ENCODE measurements at regions not wholly inside any gene's neighbourhood (a gene's known extent, or its start where the extent isn't known, plus 50 kb on each side); places are given as distances from the start of the nearest gene placed in this dataset.
"Not testable (repeated sequence)": the region's sequence is repeated elsewhere in the genome, so short reads cannot be mapped to it uniquely, and the experiment has no call there.

DNA sequence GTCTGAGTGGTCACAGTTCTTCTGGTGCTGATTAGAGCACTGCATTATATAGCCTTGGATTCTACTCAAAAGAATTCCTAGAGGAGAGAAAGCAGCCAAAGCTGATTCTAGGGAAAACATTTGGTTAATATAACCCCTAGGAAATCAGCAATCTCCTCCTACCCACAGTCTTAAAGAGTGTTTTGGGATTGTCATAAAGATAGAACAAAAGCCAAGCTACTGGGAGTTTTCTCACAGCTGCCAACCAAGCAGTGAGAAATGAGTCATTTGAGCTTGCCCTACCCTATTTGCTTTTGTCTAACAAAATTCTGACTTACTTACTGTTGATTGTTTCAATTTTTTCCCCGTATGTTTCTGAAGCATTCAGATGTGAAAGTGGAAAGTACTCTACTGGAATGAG is 469.3 kb downstream of the PLCL1 start:
- H3K9me3 ChIP-seq (ENCODE audit: low read depth, low read length, poor library complexity, severe bottlenecking), result no peaks in the 10 kb centered on the region
- ChIA-PET CTCF (no interaction called here), POLR2A (ENCODE audit: low non-redundant PET) (no interaction called here)
- H3K27me3 ChIP-seq (replicated peaks; ENCODE audit: insufficient read depth, low read depth, low read length, poor library complexity), result no peaks in the 10 kb centered on the region
- no peak overlapping the region for H3K27ac ChIP-seq (ENCODE audit: low read depth, low read length, poor library complexity, severe bottlenecking)
- no peak overlapping the region for H3K4me3 ChIP-seq (ENCODE audit: low read depth, low read length, poor library complexity, severe bottlenecking)
- no peaks in the 10 kb centered on the region for H3K36me3 ChIP-seq (ENCODE audit: insufficient read depth, low read length, poor library complexity, severe bottlenecking)
- DNase-seq (ENCODE audit: low spot score), result peak; percentile 9
- intact Hi-C loops (cut with micrococcal nuclease; ENCODE audit: unreplicated experiment), result no loop called here
- BruUV-seq (replicated peaks), result no TSS peak
- no peak for TF ChIP-seq EZH2 (IDR thresholded peaks at IDR 0.05; ENCODE audit: borderline replicate concordance, low read depth, low read length, poor library complexity, severe bottlenecking)
- TF ChIP-seq, protein P1, sequence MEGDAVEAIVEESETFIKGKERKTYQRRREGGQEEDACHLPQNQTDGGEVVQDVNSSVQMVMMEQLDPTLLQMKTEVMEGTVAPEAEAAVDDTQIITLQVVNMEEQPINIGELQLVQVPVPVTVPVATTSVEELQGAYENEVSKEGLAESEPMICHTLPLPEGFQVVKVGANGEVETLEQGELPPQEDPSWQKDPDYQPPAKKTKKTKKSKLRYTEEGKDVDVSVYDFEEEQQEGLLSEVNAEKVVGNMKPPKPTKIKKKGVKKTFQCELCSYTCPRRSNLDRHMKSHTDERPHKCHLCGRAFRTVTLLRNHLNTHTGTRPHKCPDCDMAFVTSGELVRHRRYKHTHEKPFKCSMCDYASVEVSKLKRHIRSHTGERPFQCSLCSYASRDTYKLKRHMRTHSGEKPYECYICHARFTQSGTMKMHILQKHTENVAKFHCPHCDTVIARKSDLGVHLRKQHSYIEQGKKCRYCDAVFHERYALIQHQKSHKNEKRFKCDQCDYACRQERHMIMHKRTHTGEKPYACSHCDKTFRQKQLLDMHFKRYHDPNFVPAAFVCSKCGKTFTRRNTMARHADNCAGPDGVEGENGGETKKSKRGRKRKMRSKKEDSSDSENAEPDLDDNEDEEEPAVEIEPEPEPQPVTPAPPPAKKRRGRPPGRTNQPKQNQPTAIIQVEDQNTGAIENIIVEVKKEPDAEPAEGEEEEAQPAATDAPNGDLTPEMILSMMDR (conservative IDR thresholded peaks at IDR 0.05; ENCODE audit: low read depth, low read length), result no peak
- no peaks in the 10 kb centered on the region for H3K4me1 ChIP-seq (ENCODE audit: insufficient read depth, low read length, poor library complexity, severe bottlenecking)

GRCh38 chr2:198270157-198270556 is 465.8 kb downstream of the PLCL1 start:
- H3K4me3 ChIP-seq (ENCODE audit: low read depth, low read length, poor library complexity, severe bottlenecking); BruUV-seq (replicated peaks); CTCF ChIA-PET; H3K27ac ChIP-seq (ENCODE audit: low read depth, low read length, poor library complexity, severe bottlenecking); H3K36me3 ChIP-seq (ENCODE audit: insufficient read depth, low read length, poor library complexity, severe bottlenecking); DNase-seq (ENCODE audit: low spot score); H3K4me1 ChIP-seq (ENCODE audit: insufficient read depth, low read length, poor library complexity, severe bottlenecking); POLR2A ChIA-PET (ENCODE audit: low non-redundant PET); H3K9me3 ChIP-seq (ENCODE audit: low read depth, low read length, poor library complexity, severe bottlenecking); intact Hi-C loops (cut with micrococcal nuclease; ENCODE audit: unreplicated experiment); H3K27me3 ChIP-seq (replicated peaks; ENCODE audit: insufficient read depth, low read depth, low read length, poor library complexity): not testable (repeated sequence)

GRCh38 chr2:198268519-198268918 is 464.1 kb downstream of the PLCL1 start:
- H3K36me3 ChIP-seq (ENCODE audit: insufficient read depth, low read length, poor library complexity, severe bottlenecking), result no peaks in the 10 kb centered on the region
- H3K27me3 ChIP-seq (replicated peaks; ENCODE audit: insufficient read depth, low read depth, low read length, poor library complexity), result no peaks in the 10 kb centered on the region
- no peak overlapping the region for H3K27ac ChIP-seq (ENCODE audit: low read depth, low read length, poor library complexity, severe bottlenecking)
- no peak overlapping the region for H3K4me3 ChIP-seq (ENCODE audit: low read depth, low read length, poor library complexity, severe bottlenecking)
- H3K4me1 ChIP-seq (ENCODE audit: insufficient read depth, low read length, poor library complexity, severe bottlenecking), result no peaks in the 10 kb centered on the region
- intact Hi-C loops (cut with micrococcal nuclease; ENCODE audit: unreplicated experiment), result no loop called here
- no peaks in the 10 kb centered on the region for H3K9me3 ChIP-seq (ENCODE audit: low read depth, low read length, poor library complexity, severe bottlenecking)
- TF ChIP-seq, protein P1 (conservative IDR thresholded peaks at IDR 0.05; ENCODE audit: low read depth, low read length), result no peak
- TF ChIP-seq EZH2 (IDR thresholded peaks at IDR 0.05; ENCODE audit: borderline replicate concordance, low read depth, low read length, poor library complexity, severe bottlenecking), result no peak
- DNase-seq (ENCODE audit: low spot score), result no peak
- CTCF ChIA-PET, result no interaction called here
- BruUV-seq (replicated peaks), result no TSS peak
- POLR2A ChIA-PET (ENCODE audit: low non-redundant PET), result no interaction called here

DNA sequence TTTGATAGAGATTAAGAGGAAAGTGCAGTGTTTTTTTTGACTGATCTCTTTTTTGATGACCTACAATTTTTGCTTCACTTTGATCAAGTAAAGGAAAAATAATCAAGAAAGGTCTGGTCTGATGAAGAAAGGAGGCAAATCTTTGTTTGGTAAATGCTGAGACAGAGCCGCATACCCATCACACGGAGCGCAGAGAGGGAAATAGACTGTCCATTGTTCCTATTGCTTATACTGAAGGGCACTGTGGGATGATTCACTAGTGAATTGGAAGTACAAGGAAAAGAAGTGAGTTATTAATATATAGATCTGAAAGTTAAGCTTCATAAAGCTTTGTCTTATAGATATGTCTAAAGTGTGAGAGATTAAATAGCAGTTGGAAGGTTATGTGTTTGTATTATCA is 455.1 kb downstream of the PLCL1 start:
- Histone ChIP-seq H3K9me3 (ENCODE audit: low read depth, low read length, poor library complexity, severe bottlenecking) (no peaks in the 10 kb centered on the region), H3K4me3 (ENCODE audit: low read depth, low read length, poor library complexity, severe bottlenecking) (no peak overlapping the region), H3K27ac (ENCODE audit: low read depth, low read length, poor library complexity, severe bottlenecking) (no peak overlapping the region), H3K4me1 (ENCODE audit: insufficient read depth, low read length, poor library complexity, severe bottlenecking) (no peaks in the 10 kb centered on the region), H3K27me3 (replicated peaks; ENCODE audit: insufficient read depth, low read depth, low read length, poor library complexity) (peaks cover 16% of the 10 kb centered on the region), H3K36me3 (ENCODE audit: insufficient read depth, low read length, poor library complexity, severe bottlenecking) (no peaks in the 10 kb centered on the region)
- no TSS peak for BruUV-seq (replicated peaks)
- TF ChIP-seq, protein P1 (conservative IDR thresholded peaks at IDR 0.05; ENCODE audit: low read depth, low read length), result no peak
- TF ChIP-seq EZH2 (IDR thresholded peaks at IDR 0.05; ENCODE audit: borderline replicate concordance, low read depth, low read length, poor library complexity, severe bottlenecking), result no peak
- POLR2A ChIA-PET (ENCODE audit: low non-redundant PET), result no interaction called here
- no peak for DNase-seq (ENCODE audit: low spot score)
- intact Hi-C loops (cut with micrococcal nuclease; ENCODE audit: unreplicated experiment), result no loop called here
- CTCF ChIA-PET, result no interaction called here

All from A673 (cell line).